Breast epithelium (tissue), 4 donors: ENCODE measurements at regions not wholly inside any gene's neighbourhood (a gene's known extent, or its start where the extent isn't known, plus 50 kb on each side); places are given as distances from the start of the nearest gene placed in this dataset.

Experiments
- DNase-seq, 2 donors: peaks; one replicate each; pipeline ENCODE4 v3.0.0-alpha.2; 2019; ENCODE audit warnings: low spot score in 2 of 2
- H3K27ac ChIP-seq, 2 donors: fragments of 200-600 bp; sonication (generic) in 1 of 2; one replicate each; pipeline ENCODE4 v1.5.1; 2016 to 2019; ENCODE audit warnings: mild to moderate bottlenecking in 1 of 2
- H3K27me3 ChIP-seq, 2 donors: fragments of 200-600 bp; sonication (generic) in 1 of 2; one replicate each; pipeline versions ENCODE4 v1.5.1 to v1.6.0; 2017 to 2019; ENCODE audit warnings: control low read depth in 1 of 2, mild to moderate bottlenecking in 1 of 2
- H3K36me3 ChIP-seq: fragments of 200-600 bp; one replicate; pipeline ENCODE4 v1.5.1; 2019
- H3K4me1 ChIP-seq, 2 donors: fragments of 200-600 bp; sonication (generic); one replicate each; pipeline ENCODE4 v1.5.1; 2016 to 2019; ENCODE audit warnings: control low read depth in 1 of 2
- H3K4me3 ChIP-seq, 3 donors: fragments of 200-600 bp; sonication (generic); 1 replicate in 2 of 3; 2 replicates in 1 of 3; pipeline ENCODE4 v1.5.1; 2016 to 2019; ENCODE audit warnings: mild to moderate bottlenecking in 3 of 3, moderate library complexity in 2 of 3
- H3K9me3 ChIP-seq, 2 donors: fragments of 200-600 bp; sonication (generic) in 1 of 2; one replicate each; pipeline ENCODE4 v1.5.1; 2016 to 2019; ENCODE audit warnings: control low read depth in 1 of 2
- POLR2A ChIP-seq: fragments of 450-650 bp; IDR thresholded peaks from one replicate; pipeline ENCODE4 v1.6.1; 2016; ENCODE audit warnings: antibody characterized with exemption, mild to moderate bottlenecking, moderate library complexity
- POLR2AphosphoS5 ChIP-seq, 3 donors: sonication (generic); formaldehyde crosslinking; IDR thresholded peaks; one replicate each; pipeline ENCODE4 v1.6.1; 2017; ENCODE audit warnings: antibody characterized with exemption in 3 of 3
- intact Hi-C: fragments of 100-400 bp; cut with DNase I; formaldehyde crosslinking; loops from one replicate; pipeline ENCODE4 v1.15.1; 2023; ENCODE audit warnings: low total_unique reads
- TF ChIP-seq, protein P1 (sequence below), 3 donors: fragments of 450-650 bp; IDR thresholded peaks; one replicate each; pipeline ENCODE4 v1.5.1; 2016 to 2017; ENCODE audit warnings: antibody characterized with exemption in 3 of 3, mild to moderate bottlenecking in 3 of 3, moderate library complexity in 3 of 3

DNA sequence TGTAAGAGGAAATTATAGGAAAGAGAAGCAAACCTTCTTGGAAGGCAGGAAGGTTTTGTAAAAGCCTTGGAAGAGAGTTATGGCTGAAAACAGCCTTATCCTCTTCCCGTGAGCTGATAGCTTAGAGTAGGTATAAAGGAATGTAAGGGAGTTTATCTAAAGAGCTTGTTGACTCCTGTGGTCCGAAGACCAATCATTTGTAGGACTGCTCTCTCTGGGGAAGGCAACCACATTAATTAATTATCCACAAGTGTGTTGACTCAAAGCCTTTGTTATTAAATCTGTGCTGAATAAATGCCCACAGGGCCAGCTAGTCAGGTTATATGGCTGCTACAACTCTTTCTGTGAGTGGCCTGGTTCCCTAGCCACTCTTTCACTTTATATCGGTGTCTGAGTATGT, 452.1 kb upstream of the RASGRP1 start:
- no peaks in the 10 kb centered on the region for H3K27me3 ChIP-seq
- TF ChIP-seq, protein P1, sequence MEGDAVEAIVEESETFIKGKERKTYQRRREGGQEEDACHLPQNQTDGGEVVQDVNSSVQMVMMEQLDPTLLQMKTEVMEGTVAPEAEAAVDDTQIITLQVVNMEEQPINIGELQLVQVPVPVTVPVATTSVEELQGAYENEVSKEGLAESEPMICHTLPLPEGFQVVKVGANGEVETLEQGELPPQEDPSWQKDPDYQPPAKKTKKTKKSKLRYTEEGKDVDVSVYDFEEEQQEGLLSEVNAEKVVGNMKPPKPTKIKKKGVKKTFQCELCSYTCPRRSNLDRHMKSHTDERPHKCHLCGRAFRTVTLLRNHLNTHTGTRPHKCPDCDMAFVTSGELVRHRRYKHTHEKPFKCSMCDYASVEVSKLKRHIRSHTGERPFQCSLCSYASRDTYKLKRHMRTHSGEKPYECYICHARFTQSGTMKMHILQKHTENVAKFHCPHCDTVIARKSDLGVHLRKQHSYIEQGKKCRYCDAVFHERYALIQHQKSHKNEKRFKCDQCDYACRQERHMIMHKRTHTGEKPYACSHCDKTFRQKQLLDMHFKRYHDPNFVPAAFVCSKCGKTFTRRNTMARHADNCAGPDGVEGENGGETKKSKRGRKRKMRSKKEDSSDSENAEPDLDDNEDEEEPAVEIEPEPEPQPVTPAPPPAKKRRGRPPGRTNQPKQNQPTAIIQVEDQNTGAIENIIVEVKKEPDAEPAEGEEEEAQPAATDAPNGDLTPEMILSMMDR (IDR thresholded peaks at IDR 0.05), result no peak
- TF ChIP-seq POLR2AphosphoS5 (IDR thresholded peaks at IDR 0.05) (no peak), POLR2A (no peak)
- H3K27ac ChIP-seq, result no peak overlapping the region
- intact Hi-C loops, result no loop called here
- no peaks in the 10 kb centered on the region for H3K4me1 ChIP-seq
- H3K4me3 ChIP-seq, result no peak overlapping the region
- no peaks in the 10 kb centered on the region for H3K36me3 ChIP-seq
- no peaks in the 10 kb centered on the region for H3K9me3 ChIP-seq
- DNase-seq, result no peak

DNA sequence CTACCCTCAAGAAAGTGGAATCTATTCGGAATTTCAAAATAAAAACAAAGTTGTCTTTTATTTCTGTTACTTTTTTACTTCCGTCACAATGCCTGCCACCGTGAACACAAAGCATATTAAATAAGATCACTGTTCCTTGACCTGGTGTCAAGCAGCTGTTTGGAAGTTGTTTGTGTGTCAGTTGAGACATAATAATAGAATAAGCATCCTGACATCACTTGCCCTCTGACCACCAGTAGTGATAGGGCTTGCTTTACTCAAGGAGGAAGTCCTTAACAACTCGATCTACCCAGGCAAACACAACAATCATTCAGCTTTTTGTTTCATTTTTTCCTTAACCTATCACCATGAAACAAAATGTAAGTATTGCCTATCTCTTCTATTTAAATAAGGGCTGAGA, 454.4 kb upstream of the RASGRP1 start:
- Histone ChIP-seq H3K4me3 (no peak overlapping the region), H3K9me3 (no peaks in the 10 kb centered on the region), H3K27me3 (no peaks in the 10 kb centered on the region), H3K4me1 (no peaks in the 10 kb centered on the region), H3K36me3 (no peaks in the 10 kb centered on the region), H3K27ac (no peak overlapping the region)
- intact Hi-C loops, result no loop called here
- TF ChIP-seq, protein P1 (IDR thresholded peaks at IDR 0.05), result no peak
- TF ChIP-seq POLR2A (no peak), POLR2AphosphoS5 (IDR thresholded peaks at IDR 0.05) (no peak)
- no peak for DNase-seq

DNA sequence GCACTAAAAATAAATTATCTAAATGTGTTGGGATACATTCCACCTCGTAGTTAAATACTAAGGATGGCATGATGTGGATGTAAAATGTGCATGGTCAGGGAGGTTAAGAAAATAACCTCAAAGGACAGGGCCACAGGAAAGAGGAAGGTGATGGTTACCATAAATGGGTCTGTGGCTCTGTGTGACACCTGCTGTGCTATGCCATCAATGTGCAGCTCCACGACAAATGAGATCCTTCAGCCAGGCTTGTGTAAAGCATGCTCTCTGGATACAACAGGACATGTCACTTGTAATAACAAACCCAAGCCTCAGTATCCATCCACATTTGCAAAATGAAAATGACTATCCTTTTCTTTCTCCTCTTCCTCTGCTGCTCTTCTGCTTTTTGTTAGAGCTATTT, 456.7 kb upstream of the RASGRP1 start:
- TF ChIP-seq POLR2A (no peak), POLR2AphosphoS5 (IDR thresholded peaks at IDR 0.05) (no peak)
- TF ChIP-seq, protein P1 (IDR thresholded peaks at IDR 0.05), result no peak
- H3K4me1 ChIP-seq, result no peaks in the 10 kb centered on the region
- intact Hi-C loops, result no loop called here
- no peak overlapping the region for H3K4me3 ChIP-seq
- H3K36me3 ChIP-seq, result no peaks in the 10 kb centered on the region
- H3K9me3 ChIP-seq, result no peaks in the 10 kb centered on the region
- H3K27ac ChIP-seq, result no peak overlapping the region
- no peaks in the 10 kb centered on the region for H3K27me3 ChIP-seq
- DNase-seq, result no peak

DNA sequence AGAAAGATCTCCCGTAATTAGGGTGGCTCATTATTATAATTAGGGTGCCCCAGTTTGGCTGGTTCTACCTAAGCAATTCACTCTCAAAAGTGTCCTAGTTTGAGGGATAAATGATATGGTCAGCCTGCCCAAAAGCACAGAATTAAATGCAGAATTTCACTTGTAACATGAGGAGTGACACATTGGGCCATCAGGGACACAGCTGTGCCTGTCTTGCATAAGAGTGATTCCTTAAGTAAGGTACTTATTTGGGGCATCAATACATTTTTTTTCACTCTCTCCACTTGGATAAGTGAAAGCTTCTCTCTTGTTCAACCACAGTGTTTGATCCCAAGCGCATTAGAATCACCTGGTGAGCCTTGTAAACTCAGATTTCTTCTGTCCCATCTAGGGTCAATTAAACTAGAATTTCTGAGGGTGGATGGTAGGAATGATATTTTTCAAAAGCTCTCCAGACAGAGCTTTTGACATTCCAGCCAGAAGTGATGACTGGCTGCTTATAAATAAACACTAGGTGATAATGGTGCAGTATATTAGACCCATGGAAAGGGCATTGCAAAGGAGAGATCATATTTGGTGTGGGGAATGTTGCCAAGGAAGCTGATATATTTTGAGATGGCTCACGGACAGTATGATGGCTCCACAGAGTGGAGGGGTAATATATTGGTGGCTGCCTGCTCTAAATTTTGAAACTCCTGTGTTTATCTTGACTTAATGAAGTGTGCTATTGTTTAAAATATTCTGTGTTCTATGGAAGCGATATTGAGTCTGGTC, 458.1 kb upstream of the RASGRP1 start:
- no peaks in the 10 kb centered on the region for H3K27me3 ChIP-seq
- no peak overlapping the region for H3K4me3 ChIP-seq
- no peak for DNase-seq
- no peak overlapping the region for H3K27ac ChIP-seq
- TF ChIP-seq POLR2AphosphoS5 (IDR thresholded peaks at IDR 0.05) (no peak), POLR2A (no peak)
- TF ChIP-seq, protein P1 (IDR thresholded peaks at IDR 0.05), result no peak
- intact Hi-C loops, result no loop called here
- H3K4me1 ChIP-seq, result no peaks in the 10 kb centered on the region
- no peaks in the 10 kb centered on the region for H3K36me3 ChIP-seq
- H3K9me3 ChIP-seq, result no peaks in the 10 kb centered on the region

DNA sequence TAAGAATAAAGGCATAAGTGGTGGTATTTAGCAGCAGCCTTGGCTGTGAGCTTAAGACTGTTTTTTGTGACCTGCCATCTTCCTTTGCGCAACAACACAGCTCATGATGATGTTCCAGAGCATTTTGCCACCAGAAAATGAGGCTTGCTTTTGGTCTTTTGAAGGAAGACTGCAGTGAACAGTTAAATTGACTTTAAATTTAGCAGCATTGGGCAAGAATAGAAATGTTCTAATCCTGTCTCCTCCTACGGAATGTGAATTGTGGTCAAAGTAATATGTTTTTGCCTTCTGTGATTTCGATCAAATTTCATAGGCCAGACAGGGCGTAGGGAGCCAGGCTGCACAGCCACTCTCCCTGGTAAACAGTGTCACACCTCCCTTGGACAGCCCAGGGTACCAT, 460.7 kb upstream of the RASGRP1 start:
- intact Hi-C loops, result no loop called here
- Histone ChIP-seq H3K36me3 (no peaks in the 10 kb centered on the region), H3K4me3 (no peak overlapping the region), H3K27ac (no peak overlapping the region), H3K4me1 (no peaks in the 10 kb centered on the region), H3K27me3 (no peaks in the 10 kb centered on the region), H3K9me3 (no peaks in the 10 kb centered on the region)
- DNase-seq, result no peak
- TF ChIP-seq, protein P1 (IDR thresholded peaks at IDR 0.05), result no peak
- TF ChIP-seq POLR2A, result no peak
- TF ChIP-seq POLR2AphosphoS5 (IDR thresholded peaks at IDR 0.05), result no peak
